AG04450 (cell line): ENCODE measurements at regions not wholly inside any gene's neighbourhood (a gene's known extent, or its start where the extent isn't known, plus 50 kb on each side); places are given as distances from the start of the nearest gene placed in this dataset.

Source experiments
- CTCF ChIA-PET: fragments of 300-600, 350-600 bp; formaldehyde crosslinking; extraction: SDS; loops from one replicate; lab custom pipeline; 2022; ENCODE audit warnings: antibody characterized with exemption, inconsistent platforms; lab: Charles Lee
- POLR2A ChIA-PET: fragments of 350-600 bp; formaldehyde crosslinking; extraction: SDS; loops from one replicate; lab custom pipeline; 2021; ENCODE audit warnings: antibody characterized with exemption, inconsistent platforms; lab: Yijun Ruan, JAX
- DNase-seq: peaks from one replicate; pipeline ENCODE4 v3.0.0-alpha.2; 2011; ENCODE audit warnings: low read depth, low spot score
- H3K27ac ChIP-seq: one replicate; pipeline ENCODE4 v1.5.1; 2012; ENCODE audit warnings: low read depth, low read length, control low read depth
- H3K27me3 ChIP-seq: one replicate; pipeline ENCODE4 v1.6.0; 2012; ENCODE audit warnings: low read length; ENCODE audit not compliant: control insufficient read depth, insufficient read depth
- H3K4me3 ChIP-seq: 2 replicates; pipeline ENCODE4 v1.5.1; 2011; ENCODE audit warnings: mild to moderate bottlenecking, low read depth, low read length, control low read depth
- H3K9me3 ChIP-seq: 2 replicates; pipeline ENCODE4 v1.5.1; 2012; ENCODE audit warnings: low read length; ENCODE audit not compliant: control insufficient read depth, insufficient read depth
- TF ChIP-seq, protein P1 (sequence below): IDR thresholded peaks from 2 replicates; pipeline ENCODE4 v1.5.1; 2011; ENCODE audit warnings: low read depth, low read length, control low read depth, inconsistent platforms

DNA sequence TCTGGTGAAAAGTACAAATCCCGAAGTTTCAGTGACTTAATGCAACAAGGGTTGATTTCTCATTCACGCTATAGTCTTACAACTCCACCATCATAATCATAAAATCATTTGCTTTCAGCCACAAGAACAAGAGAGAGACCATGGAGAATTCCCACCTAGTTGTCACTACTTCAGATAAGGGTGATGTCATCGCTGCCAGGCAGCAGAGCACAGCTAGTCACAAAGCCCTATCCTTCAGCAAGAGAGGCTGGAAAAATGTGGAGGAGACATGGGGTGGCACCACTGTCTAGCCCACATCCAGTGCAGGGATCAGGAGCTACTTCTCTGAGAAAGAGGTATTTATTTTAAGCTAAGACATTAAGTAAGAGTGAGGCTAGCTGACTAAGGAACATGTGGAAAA is 356.1 kb downstream of the YTHDC2 start:
- no peak overlapping the region for H3K27ac ChIP-seq
- H3K9me3 ChIP-seq = no peaks in the 10 kb centered on the region
- CTCF ChIA-PET = no interaction called here
- DNase-seq = no peak
- H3K27me3 ChIP-seq = no peaks in the 10 kb centered on the region
- H3K4me3 ChIP-seq = no peak overlapping the region
- POLR2A ChIA-PET = no interaction called here
- TF ChIP-seq, protein P1, sequence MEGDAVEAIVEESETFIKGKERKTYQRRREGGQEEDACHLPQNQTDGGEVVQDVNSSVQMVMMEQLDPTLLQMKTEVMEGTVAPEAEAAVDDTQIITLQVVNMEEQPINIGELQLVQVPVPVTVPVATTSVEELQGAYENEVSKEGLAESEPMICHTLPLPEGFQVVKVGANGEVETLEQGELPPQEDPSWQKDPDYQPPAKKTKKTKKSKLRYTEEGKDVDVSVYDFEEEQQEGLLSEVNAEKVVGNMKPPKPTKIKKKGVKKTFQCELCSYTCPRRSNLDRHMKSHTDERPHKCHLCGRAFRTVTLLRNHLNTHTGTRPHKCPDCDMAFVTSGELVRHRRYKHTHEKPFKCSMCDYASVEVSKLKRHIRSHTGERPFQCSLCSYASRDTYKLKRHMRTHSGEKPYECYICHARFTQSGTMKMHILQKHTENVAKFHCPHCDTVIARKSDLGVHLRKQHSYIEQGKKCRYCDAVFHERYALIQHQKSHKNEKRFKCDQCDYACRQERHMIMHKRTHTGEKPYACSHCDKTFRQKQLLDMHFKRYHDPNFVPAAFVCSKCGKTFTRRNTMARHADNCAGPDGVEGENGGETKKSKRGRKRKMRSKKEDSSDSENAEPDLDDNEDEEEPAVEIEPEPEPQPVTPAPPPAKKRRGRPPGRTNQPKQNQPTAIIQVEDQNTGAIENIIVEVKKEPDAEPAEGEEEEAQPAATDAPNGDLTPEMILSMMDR = no peak

DNA sequence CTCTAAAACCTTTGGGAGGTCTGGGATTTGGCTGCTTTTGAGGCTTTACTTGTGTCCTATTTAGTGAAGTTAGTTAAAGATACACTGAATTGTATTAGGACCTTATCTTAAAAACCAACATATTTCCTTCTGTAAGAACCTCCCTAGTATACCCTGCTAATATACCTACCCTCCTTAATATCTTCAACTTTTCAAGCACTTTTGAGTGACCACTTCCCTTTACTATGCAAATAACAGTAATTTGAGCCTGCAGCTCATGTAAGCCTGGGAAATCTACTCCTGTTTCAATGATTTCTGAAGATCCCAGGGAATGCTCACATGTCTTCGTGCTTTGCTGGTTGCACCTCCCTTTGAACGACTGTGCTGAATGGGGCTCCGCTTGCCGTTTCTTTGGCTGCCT is 358.5 kb downstream of the YTHDC2 start:
- H3K27ac ChIP-seq = no peak overlapping the region
- ChIA-PET POLR2A (no interaction called here), CTCF (no interaction called here)
- no peaks in the 10 kb centered on the region for H3K27me3 ChIP-seq
- no peak for DNase-seq
- no peaks in the 10 kb centered on the region for H3K9me3 ChIP-seq
- TF ChIP-seq, protein P1 = no peak
- H3K4me3 ChIP-seq = no peak overlapping the region

DNA sequence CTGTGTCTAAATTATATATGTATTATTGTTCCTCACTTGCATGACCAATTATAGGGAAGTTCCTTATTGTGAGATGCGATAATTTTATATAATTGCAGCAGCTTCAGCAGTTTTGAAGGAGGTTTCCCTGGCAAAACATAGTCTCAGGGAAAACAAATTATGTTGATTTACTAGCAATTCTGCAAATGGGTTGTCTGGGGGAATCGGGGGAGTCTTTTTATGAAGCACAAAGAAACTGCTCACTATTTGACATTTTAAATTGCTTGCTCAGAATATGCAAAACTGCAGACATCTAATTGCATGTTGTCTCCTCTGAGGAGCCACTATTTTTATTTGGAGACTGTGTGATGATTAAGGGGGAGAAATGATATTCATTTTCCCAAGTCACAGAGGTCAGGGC is 361.6 kb downstream of the YTHDC2 start:
- Histone ChIP-seq H3K4me3 (no peak overlapping the region), H3K9me3 (no peaks in the 10 kb centered on the region), H3K27me3 (no peaks in the 10 kb centered on the region), H3K27ac (no peak overlapping the region)
- TF ChIP-seq, protein P1 = no peak
- ChIA-PET CTCF (interaction anchor here (0.6 kb wide), 1 partner anchor 1159 kb away, joined by 3 read pairs; no protein-coding TSS in a partner anchor), POLR2A (no interaction called here)
- no peak for DNase-seq

DNA sequence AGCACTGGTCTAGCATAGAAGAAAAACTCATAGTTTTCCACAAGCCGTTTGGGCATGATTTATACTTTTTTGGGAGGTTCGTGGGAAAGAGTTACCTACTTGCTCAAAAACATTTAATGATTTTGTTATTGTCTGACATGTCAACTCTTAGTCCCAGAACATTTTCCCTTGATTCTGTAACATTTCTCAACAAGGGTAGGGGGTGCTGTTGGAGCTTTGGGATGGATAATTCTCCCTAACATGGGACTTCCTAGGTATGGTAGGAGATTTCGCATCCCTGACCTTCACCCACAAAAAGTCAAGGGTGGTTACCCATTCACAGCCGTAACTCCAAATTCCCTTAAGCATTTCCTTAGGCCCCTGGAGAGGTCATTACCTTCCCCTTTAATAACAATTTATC is 378.0 kb downstream of the YTHDC2 start:
- POLR2A ChIA-PET = no interaction called here
- no peaks in the 10 kb centered on the region for H3K9me3 ChIP-seq
- H3K27me3 ChIP-seq = no peaks in the 10 kb centered on the region
- TF ChIP-seq, protein P1 = no peak
- H3K4me3 ChIP-seq = no peak overlapping the region
- CTCF ChIA-PET = no interaction called here
- no peak for DNase-seq
- no peak overlapping the region for H3K27ac ChIP-seq

DNA sequence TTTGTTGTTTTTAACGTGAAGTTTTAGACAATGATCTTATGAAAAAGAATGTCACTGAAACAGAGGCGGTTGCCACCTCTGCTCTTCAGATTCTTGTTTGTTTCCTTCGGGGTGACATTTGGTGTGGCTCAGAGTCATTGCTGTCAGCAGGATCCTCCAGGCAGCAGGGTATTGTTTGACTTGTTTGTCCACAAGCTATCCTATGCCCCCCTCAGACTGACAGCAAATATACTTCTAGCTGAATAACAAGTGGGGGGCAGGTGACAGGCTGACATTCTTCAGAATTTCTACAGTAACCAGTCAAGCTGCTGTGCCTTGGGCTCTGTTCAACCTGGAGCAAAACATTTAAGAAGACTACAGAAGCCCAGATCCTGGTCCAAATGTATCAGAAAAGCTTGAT is 383.3 kb downstream of the YTHDC2 start:
- Histone ChIP-seq H3K9me3 (no peaks in the 10 kb centered on the region), H3K4me3 (no peak overlapping the region), H3K27me3 (no peaks in the 10 kb centered on the region), H3K27ac (no peak overlapping the region)
- TF ChIP-seq, protein P1 = no peak
- POLR2A ChIA-PET = no interaction called here
- no peak for DNase-seq
- CTCF ChIA-PET = no interaction called here
